A549 (cell line): ENCODE measurements at regions not wholly inside any gene's neighbourhood (a gene's known extent, or its start where the extent isn't known, plus 50 kb on each side); places are given as distances from the start of the nearest gene placed in this dataset.

ENCODE experiments used
- BCL3 ChIP-seq: fragments of >200 bp; sonication (Bioruptor Twin); formaldehyde crosslinking; IDR thresholded peaks from 3 replicates; pipeline ENCODE4 v1.6.1; 2016
- CEBPB ChIP-seq, 2 experiments: fragments of >200 bp in 1 of 2; sonication (Bioruptor Twin) in 1 of 2; formaldehyde crosslinking in 1 of 2; IDR thresholded peaks; 2 replicates each; pipeline ENCODE4 v1.6.1; 2012 to 2016
- CTCF ChIP-seq: fragments of >200 bp; sonication (Bioruptor Twin); formaldehyde crosslinking; IDR thresholded peaks from 3 replicates; pipeline ENCODE4 v1.5.1; 2016
- HOXB13 ChIP-seq: fragments of 250-450 bp; sonication (Bioruptor Pico); IDR thresholded peaks from 2 replicates; pipeline ENCODE4 v1.5.0; 2020; ENCODE audit warnings: low read depth, mild to moderate bottlenecking, moderate library complexity
- KDM1A ChIP-seq: fragments of 200-600 bp; sonication (generic); IDR thresholded peaks from 2 replicates; pipeline ENCODE4 v1.6.1; 2016; ENCODE audit warnings: low read depth, mild to moderate bottlenecking
- MAZ ChIP-seq: fragments of 150-350 bp; IDR thresholded peaks from 2 replicates; pipeline ENCODE4 v1.6.1; 2014; ENCODE audit warnings: antibody characterized with exemption, low read depth, low read length, borderline replicate concordance
- NR3C1 ChIP-seq: fragments of >200 bp; sonication (Bioruptor Twin); formaldehyde crosslinking; IDR thresholded peaks from 3 replicates; pipeline ENCODE4 v1.6.1; 2017
- POLR2A ChIP-seq: IDR thresholded peaks from 2 replicates; pipeline ENCODE4 v1.6.1; 2012; ENCODE audit warnings: mild to moderate bottlenecking, low read length
- RFX5 ChIP-seq: fragments of 450-650 bp; IDR thresholded peaks from 2 replicates; pipeline ENCODE4 v1.7.1; 2014; ENCODE audit warnings: antibody characterized with exemption, mild to moderate bottlenecking, moderate library complexity
- SREBF2 ChIP-seq: fragments of 450-650 bp; IDR thresholded peaks from 2 replicates; pipeline ENCODE4 v1.6.1; 2014; ENCODE audit warnings: mild to moderate bottlenecking, moderate library complexity

GRCh38 chr3:135887220-135887619 is 78.3 kb upstream of the PPP2R3A start:
- no peak for TF ChIP-seq MAZ
- TF ChIP-seq SREBF2: no peak
- no peak for TF ChIP-seq NR3C1
- no peak for TF ChIP-seq CTCF
- TF ChIP-seq RFX5: no peak
- no peak for TF ChIP-seq CEBPB (IDR thresholded peaks at IDR 0.05)
- TF ChIP-seq KDM1A: no peak
- TF ChIP-seq POLR2A: no peak
- no peak for TF ChIP-seq HOXB13 (CRISPR knock-in tag)
- TF ChIP-seq BCL3: no peak
